HL-60 (cell line): ENCODE measurements at regions not wholly inside any gene's neighbourhood (a gene's known extent, or its start where the extent isn't known, plus 50 kb on each side); places are given as distances from the start of the nearest gene placed in this dataset.

Experiments
- GABPA ChIP-seq: IDR thresholded peaks from 2 replicates; pipeline ENCODE4 v1.6.1; 2012; ENCODE audit warnings: low read depth
- POLR2AphosphoS5 ChIP-seq: IDR thresholded peaks from 2 replicates; pipeline ENCODE4 v1.6.1; 2012; ENCODE audit warnings: low read depth
- SPI1 ChIP-seq: IDR thresholded peaks from 2 replicates; pipeline ENCODE4 v1.6.1; 2012; ENCODE audit warnings: low read depth, mild to moderate bottlenecking, borderline replicate concordance
- TF ChIP-seq, protein P1 (sequence below): IDR thresholded peaks from one replicate; pipeline ENCODE4 v1.5.1; 2011; ENCODE audit warnings: low read length, control low read depth, inconsistent platforms; ENCODE audit not compliant: insufficient read depth
- TF ChIP-seq, protein P2 (sequence below): IDR thresholded peaks from 2 replicates; pipeline ENCODE4 v1.6.1; 2012; ENCODE audit warnings: low read depth; ENCODE audit not compliant: insufficient replicate concordance

DNA sequence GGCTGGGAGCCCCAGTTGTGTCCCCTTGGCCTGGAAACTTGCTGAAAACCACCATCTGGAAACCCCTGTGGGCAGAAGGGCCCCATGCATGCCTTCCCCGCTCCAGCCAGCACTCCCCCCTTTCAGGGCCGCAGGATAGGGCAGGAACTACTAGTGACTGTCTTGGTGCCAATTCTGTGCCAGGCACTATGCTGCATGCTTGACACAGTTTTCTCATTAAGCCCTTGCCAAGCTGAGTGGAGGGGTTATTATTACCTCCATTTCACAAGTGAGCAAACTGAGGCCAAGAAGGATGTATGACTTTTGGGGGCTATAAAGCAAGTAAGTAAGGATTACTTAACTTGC, 73.6 kb upstream of the PJA1 start:
- TF ChIP-seq, protein P1, sequence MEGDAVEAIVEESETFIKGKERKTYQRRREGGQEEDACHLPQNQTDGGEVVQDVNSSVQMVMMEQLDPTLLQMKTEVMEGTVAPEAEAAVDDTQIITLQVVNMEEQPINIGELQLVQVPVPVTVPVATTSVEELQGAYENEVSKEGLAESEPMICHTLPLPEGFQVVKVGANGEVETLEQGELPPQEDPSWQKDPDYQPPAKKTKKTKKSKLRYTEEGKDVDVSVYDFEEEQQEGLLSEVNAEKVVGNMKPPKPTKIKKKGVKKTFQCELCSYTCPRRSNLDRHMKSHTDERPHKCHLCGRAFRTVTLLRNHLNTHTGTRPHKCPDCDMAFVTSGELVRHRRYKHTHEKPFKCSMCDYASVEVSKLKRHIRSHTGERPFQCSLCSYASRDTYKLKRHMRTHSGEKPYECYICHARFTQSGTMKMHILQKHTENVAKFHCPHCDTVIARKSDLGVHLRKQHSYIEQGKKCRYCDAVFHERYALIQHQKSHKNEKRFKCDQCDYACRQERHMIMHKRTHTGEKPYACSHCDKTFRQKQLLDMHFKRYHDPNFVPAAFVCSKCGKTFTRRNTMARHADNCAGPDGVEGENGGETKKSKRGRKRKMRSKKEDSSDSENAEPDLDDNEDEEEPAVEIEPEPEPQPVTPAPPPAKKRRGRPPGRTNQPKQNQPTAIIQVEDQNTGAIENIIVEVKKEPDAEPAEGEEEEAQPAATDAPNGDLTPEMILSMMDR, result no peak
- TF ChIP-seq, protein P2, sequence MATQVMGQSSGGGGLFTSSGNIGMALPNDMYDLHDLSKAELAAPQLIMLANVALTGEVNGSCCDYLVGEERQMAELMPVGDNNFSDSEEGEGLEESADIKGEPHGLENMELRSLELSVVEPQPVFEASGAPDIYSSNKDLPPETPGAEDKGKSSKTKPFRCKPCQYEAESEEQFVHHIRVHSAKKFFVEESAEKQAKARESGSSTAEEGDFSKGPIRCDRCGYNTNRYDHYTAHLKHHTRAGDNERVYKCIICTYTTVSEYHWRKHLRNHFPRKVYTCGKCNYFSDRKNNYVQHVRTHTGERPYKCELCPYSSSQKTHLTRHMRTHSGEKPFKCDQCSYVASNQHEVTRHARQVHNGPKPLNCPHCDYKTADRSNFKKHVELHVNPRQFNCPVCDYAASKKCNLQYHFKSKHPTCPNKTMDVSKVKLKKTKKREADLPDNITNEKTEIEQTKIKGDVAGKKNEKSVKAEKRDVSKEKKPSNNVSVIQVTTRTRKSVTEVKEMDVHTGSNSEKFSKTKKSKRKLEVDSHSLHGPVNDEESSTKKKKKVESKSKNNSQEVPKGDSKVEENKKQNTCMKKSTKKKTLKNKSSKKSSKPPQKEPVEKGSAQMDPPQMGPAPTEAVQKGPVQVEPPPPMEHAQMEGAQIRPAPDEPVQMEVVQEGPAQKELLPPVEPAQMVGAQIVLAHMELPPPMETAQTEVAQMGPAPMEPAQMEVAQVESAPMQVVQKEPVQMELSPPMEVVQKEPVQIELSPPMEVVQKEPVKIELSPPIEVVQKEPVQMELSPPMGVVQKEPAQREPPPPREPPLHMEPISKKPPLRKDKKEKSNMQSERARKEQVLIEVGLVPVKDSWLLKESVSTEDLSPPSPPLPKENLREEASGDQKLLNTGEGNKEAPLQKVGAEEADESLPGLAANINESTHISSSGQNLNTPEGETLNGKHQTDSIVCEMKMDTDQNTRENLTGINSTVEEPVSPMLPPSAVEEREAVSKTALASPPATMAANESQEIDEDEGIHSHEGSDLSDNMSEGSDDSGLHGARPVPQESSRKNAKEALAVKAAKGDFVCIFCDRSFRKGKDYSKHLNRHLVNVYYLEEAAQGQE, result no peak
- TF ChIP-seq POLR2AphosphoS5 (no peak), GABPA (no peak), SPI1 (no peak)
